ENCODE measurements at regions not wholly inside any gene's neighbourhood (a gene's known extent, or its start where the extent isn't known, plus 50 kb on each side); places are given as distances from the start of the nearest gene placed in this dataset.

GRCh38 chr3:31173118-31173718 lies 278.8 kb upstream of the GADL1 start:
- TF ChIP-seq DR1 (CRISPR knock-in tag; IDR thresholded peaks at IDR 0.05) (no peak), ZFP41 (CRISPR knock-in tag; IDR thresholded peaks at IDR 0.05; ENCODE audit: borderline replicate concordance) (no peak), SP4 (CRISPR knock-in tag; IDR thresholded peaks at IDR 0.05) (no peak), UBTF (CRISPR knock-in tag; IDR thresholded peaks at IDR 0.05) (no peak), ZNF691 (CRISPR knock-in tag; IDR thresholded peaks at IDR 0.05; ENCODE audit: borderline replicate concordance, low read depth) (no peak), ZNF468 (CRISPR knock-in tag; IDR thresholded peaks at IDR 0.05) (no peak), ESRRA (CRISPR knock-in tag; IDR thresholded peaks at IDR 0.05; ENCODE audit: low read depth) (no peak), ZSCAN20 (CRISPR knock-in tag; IDR thresholded peaks at IDR 0.05; ENCODE audit: borderline replicate concordance) (no peak), CHCHD3 (CRISPR knock-in tag; IDR thresholded peaks at IDR 0.05) (no peak), ZNF850 (CRISPR knock-in tag; conservative IDR thresholded peaks at IDR 0.05) (no peak), ZBTB43 (CRISPR knock-in tag; conservative IDR thresholded peaks at IDR 0.05) (no peak), IRF1 (CRISPR knock-in tag; IDR thresholded peaks at IDR 0.05; ENCODE audit: low read depth) (no peak), ZNF501 (CRISPR knock-in tag; IDR thresholded peaks at IDR 0.05) (no peak)

Measured in HepG2 (cell line).